ENCODE measurements at regions not wholly inside any gene's neighbourhood (a gene's known extent, or its start where the extent isn't known, plus 50 kb on each side); places are given as distances from the start of the nearest gene placed in this dataset.

DNA sequence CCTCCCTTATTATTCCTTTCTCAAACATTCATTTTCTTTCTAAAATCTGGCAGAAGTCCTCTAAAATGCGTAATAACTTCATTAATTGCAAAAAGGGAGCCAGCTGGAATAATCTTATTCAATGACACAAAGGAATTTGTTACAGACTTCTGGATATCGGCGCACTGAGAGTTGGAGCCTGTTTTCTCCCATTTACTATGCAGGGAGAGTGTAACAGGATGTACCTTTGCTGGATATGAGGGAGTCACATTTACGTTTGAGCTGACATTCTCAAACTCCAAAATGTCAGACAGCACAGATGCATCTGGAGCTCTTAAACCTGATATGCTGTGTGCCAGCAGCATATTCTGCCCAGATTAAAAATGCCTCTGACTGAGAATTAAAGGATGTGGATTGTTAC, 275.3 kb downstream of the TMX3 start:
- intact Hi-C loops (cut with DNase I): no loop called here

DNA sequence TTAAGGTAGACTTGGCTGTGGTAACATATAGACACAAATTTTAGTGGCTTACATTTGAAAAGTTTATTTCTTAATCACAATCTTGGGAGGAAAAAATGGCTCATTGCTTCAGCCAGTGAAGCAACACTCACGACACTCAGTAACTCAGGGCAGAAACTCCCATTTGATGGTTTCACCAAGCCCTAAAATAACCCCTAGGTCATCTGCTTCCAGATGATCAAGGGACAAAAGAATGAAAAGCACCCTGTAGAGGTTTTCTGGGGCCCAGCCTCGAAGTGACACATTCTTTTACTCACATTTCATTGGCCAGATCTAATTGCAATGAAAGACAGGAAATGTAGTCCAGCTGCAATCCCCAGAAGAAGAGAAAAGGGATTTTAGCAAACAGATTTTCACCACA, 275.9 kb downstream of the TMX3 start:
- FAIRE-seq (no peak), DNase-seq (peak in 2 of 5 donors; percentile 25 to 61)
- Histone ChIP-seq H3K9ac (ENCODE audit: low read length in 3 of 3) (no peak overlapping the region), H3K4me1 (ENCODE audit: control insufficient read depth in 2 of 3, insufficient read depth in 2 of 3, low read depth in 1 of 3, low read length in 3 of 3) (no peaks in the 10 kb centered on the region), H3K27me3 (ENCODE audit: control insufficient read depth, insufficient read depth, low read length) (no peaks in the 10 kb centered on the region), H3K36me3 (ENCODE audit: control insufficient read depth in 2 of 3, insufficient read depth in 3 of 3, low read length in 3 of 3) (no peaks in the 10 kb centered on the region), H3K4me3 (ENCODE audit: low read length in 3 of 3) (no peak overlapping the region), H3K27ac (ENCODE audit: low read depth in 2 of 2, low read length in 2 of 2) (no peak overlapping the region), H3K9me3 (ENCODE audit: control insufficient read depth in 2 of 3, insufficient read depth in 1 of 3, low read length in 3 of 3) (no peaks in the 10 kb centered on the region)
- intact Hi-C loops (cut with DNase I): no loop called here
- TF ChIP-seq, protein P1, sequence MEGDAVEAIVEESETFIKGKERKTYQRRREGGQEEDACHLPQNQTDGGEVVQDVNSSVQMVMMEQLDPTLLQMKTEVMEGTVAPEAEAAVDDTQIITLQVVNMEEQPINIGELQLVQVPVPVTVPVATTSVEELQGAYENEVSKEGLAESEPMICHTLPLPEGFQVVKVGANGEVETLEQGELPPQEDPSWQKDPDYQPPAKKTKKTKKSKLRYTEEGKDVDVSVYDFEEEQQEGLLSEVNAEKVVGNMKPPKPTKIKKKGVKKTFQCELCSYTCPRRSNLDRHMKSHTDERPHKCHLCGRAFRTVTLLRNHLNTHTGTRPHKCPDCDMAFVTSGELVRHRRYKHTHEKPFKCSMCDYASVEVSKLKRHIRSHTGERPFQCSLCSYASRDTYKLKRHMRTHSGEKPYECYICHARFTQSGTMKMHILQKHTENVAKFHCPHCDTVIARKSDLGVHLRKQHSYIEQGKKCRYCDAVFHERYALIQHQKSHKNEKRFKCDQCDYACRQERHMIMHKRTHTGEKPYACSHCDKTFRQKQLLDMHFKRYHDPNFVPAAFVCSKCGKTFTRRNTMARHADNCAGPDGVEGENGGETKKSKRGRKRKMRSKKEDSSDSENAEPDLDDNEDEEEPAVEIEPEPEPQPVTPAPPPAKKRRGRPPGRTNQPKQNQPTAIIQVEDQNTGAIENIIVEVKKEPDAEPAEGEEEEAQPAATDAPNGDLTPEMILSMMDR (IDR thresholded peaks at IDR 0.05; ENCODE audit: borderline replicate concordance, extremely low read depth, insufficient read depth): no peak

More for the DNA sequence above, 275.3 kb downstream of the TMX3 start:
- H3K4me1 ChIP-seq (ENCODE audit: control insufficient read depth in 2 of 3, insufficient read depth in 2 of 3, low read depth in 1 of 3, low read length in 3 of 3): no peaks in the 10 kb centered on the region
- H3K27ac ChIP-seq (ENCODE audit: low read depth in 2 of 2, low read length in 2 of 2): no peak overlapping the region
- no peaks in the 10 kb centered on the region for H3K27me3 ChIP-seq (ENCODE audit: control insufficient read depth, insufficient read depth, low read length)
- TF ChIP-seq, protein P1 (IDR thresholded peaks at IDR 0.05; ENCODE audit: borderline replicate concordance, extremely low read depth, insufficient read depth): no peak
- no peak overlapping the region for H3K9ac ChIP-seq (ENCODE audit: low read length in 3 of 3)
- no peak for FAIRE-seq
- no peak overlapping the region for H3K4me3 ChIP-seq (ENCODE audit: low read length in 3 of 3)
- H3K36me3 ChIP-seq (ENCODE audit: control insufficient read depth in 2 of 3, insufficient read depth in 3 of 3, low read length in 3 of 3): no peaks in the 10 kb centered on the region
- no peaks in the 10 kb centered on the region for H3K9me3 ChIP-seq (ENCODE audit: control insufficient read depth in 2 of 3, insufficient read depth in 1 of 3, low read length in 3 of 3)
- peak in 2 of 5 donors; percentile 24 to 58 for DNase-seq

DNA sequence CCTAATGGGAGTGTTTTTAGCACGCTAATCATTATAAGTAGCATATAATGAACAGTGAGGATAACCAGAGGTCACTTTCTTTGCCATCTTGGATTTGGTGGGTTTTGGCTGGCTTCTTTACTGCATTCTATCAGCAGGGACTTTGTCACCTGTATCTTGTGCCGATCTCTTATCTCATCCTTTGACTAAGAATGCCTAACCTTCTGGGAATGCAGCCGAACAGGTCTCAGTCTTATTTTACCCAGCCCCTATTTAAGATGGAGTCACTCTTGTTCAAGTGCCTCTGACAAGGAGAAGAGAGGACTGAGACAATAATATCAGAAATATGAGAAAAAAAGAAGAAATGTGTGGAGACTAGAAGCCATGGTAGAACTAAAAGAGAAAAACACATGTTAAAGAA, 276.4 kb downstream of the TMX3 start:
- Histone ChIP-seq H3K27ac (ENCODE audit: low read depth in 2 of 2, low read length in 2 of 2) (no peak overlapping the region), H3K9ac (ENCODE audit: low read length in 3 of 3) (no peak overlapping the region), H3K4me3 (ENCODE audit: low read length in 3 of 3) (no peak overlapping the region), H3K4me1 (ENCODE audit: control insufficient read depth in 2 of 3, insufficient read depth in 2 of 3, low read depth in 1 of 3, low read length in 3 of 3) (no peaks in the 10 kb centered on the region), H3K9me3 (ENCODE audit: control insufficient read depth in 2 of 3, insufficient read depth in 1 of 3, low read length in 3 of 3) (no peaks in the 10 kb centered on the region), H3K36me3 (ENCODE audit: control insufficient read depth in 2 of 3, insufficient read depth in 3 of 3, low read length in 3 of 3) (no peaks in the 10 kb centered on the region), H3K27me3 (ENCODE audit: control insufficient read depth, insufficient read depth, low read length) (no peaks in the 10 kb centered on the region)
- FAIRE-seq (no peak), DNase-seq (no peak)
- intact Hi-C loops (cut with DNase I): no loop called here
- TF ChIP-seq, protein P1 (IDR thresholded peaks at IDR 0.05; ENCODE audit: borderline replicate concordance, extremely low read depth, insufficient read depth): no peak

DNA sequence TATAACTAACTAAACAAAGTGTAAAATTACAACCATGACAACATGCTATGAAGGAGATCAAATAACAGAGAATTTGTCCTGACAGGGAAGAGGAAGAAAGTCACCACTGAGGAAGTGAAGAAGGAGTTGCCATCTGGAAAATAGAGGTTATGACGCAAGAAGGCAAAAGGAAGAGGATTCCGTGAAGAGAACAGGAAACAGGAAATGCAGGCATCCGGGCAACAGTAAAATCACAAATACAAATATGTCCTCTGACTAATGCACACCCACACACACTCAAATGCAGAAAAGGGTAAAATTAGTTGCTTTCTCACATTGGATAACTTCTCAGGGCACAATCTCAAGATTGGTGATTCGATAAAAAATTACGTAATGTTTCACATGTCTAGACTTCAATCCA, 278.4 kb downstream of the TMX3 start:
- H3K27me3 ChIP-seq (ENCODE audit: control insufficient read depth, insufficient read depth, low read length): no peaks in the 10 kb centered on the region
- no peak overlapping the region for H3K9ac ChIP-seq (ENCODE audit: low read length in 3 of 3)
- intact Hi-C loops (cut with DNase I): no loop called here
- TF ChIP-seq, protein P1 (IDR thresholded peaks at IDR 0.05; ENCODE audit: borderline replicate concordance, extremely low read depth, insufficient read depth): no peak
- no peak overlapping the region for H3K27ac ChIP-seq (ENCODE audit: low read depth in 2 of 2, low read length in 2 of 2)
- DNase-seq (no peak), FAIRE-seq (no peak)
- no peaks in the 10 kb centered on the region for H3K9me3 ChIP-seq (ENCODE audit: control insufficient read depth in 2 of 3, insufficient read depth in 1 of 3, low read length in 3 of 3)
- H3K4me3 ChIP-seq (ENCODE audit: low read length in 3 of 3): no peak overlapping the region
- H3K4me1 ChIP-seq (ENCODE audit: control insufficient read depth in 2 of 3, insufficient read depth in 2 of 3, low read depth in 1 of 3, low read length in 3 of 3): no peaks in the 10 kb centered on the region
- no peaks in the 10 kb centered on the region for H3K36me3 ChIP-seq (ENCODE audit: control insufficient read depth in 2 of 3, insufficient read depth in 3 of 3, low read length in 3 of 3)
